Gastroesophageal sphincter (tissue), 4 donors: ENCODE measurements at regions not wholly inside any gene's neighbourhood (a gene's known extent, or its start where the extent isn't known, plus 50 kb on each side); places are given as distances from the start of the nearest gene placed in this dataset.
"Not testable (repeated sequence)": the region's sequence is repeated elsewhere in the genome, so short reads cannot be mapped to it uniquely, and the experiment has no call there.

ENCODE experiments used
- ATAC-seq: fragments of 150-250 bp; one replicate; pipeline ENCODE4 v1.9.1; 2016; ENCODE audit warnings: mild to moderate bottlenecking, moderate library complexity
- H3K27ac ChIP-seq, 4 donors: fragments of 200-600 bp; sonication (generic) in 3 of 4; 1 replicate in 3 of 4; 2 replicates in 1 of 4; pipeline ENCODE4 v1.5.1; 2016 to 2019
- H3K27me3 ChIP-seq: fragments of 200-600 bp; sonication (generic); one replicate; pipeline ENCODE4 v1.5.1; 2019
- H3K36me3 ChIP-seq, 2 donors: fragments of 200-600 bp; sonication (generic); one replicate each; pipeline ENCODE4 v1.5.1; 2019; ENCODE audit warnings: control low read depth in 1 of 2
- H3K4me1 ChIP-seq, 3 donors: fragments of 200-600 bp; sonication (generic); 1 replicate in 2 of 3; 2 replicates in 1 of 3; pipeline ENCODE4 v1.5.1; 2016 to 2019; ENCODE audit warnings: control low read depth in 2 of 3
- H3K4me3 ChIP-seq, 2 donors: fragments of 200-600 bp; sonication (generic); one replicate each; pipeline ENCODE4 v1.5.1; 2019; ENCODE audit warnings: mild to moderate bottlenecking in 1 of 2, moderate library complexity in 1 of 2
- H3K9me3 ChIP-seq, 3 donors: fragments of 200-600 bp; sonication (generic); one replicate each; pipeline ENCODE4 v1.5.1; 2017 to 2019; ENCODE audit warnings: control low read depth in 2 of 3
- CTCF ChIP-seq, 4 experiments: fragments of 200-600 bp in 2 of 4; fragments of 450-650 bp in 2 of 4; sonication (generic) in 1 of 4; IDR thresholded peaks; one replicate each; pipeline ENCODE4 v1.5.1; 2017 to 2019; ENCODE audit warnings: antibody characterized with exemption in 4 of 4, mild to moderate bottlenecking in 2 of 4, moderate library complexity in 2 of 4
- WGBS, 2 donors: methylation state at CpG; one replicate each; pipeline ENCODE4 v1.1.5; 2018; ENCODE audit warnings: low coverage in 1 of 2; 5-methylcytosine and 5-hydroxymethylcytosine counted together

- WGBS, 2 donors, result no CpG with 5 or more reads among the region's 5 CpGs
- not testable (repeated sequence) for ATAC-seq
These were observed 183.7 kb upstream of the AKAP13 start for GRCh38 chr15:85196697-85197096.

GRCh38 chr15:85197582-85197981, 182.8 kb upstream of the AKAP13 start:
- H3K9me3 ChIP-seq, H3K4me3 ChIP-seq, H3K4me1 ChIP-seq, H3K27me3 ChIP-seq, H3K27ac ChIP-seq, ATAC-seq, H3K36me3 ChIP-seq: not testable (repeated sequence)
- no CpG with 5 or more reads among the region's 5 CpGs for WGBS, 2 donors

More at GRCh38 chr15:85196697-85197096, 183.7 kb upstream of the AKAP13 start:
- H3K27ac ChIP-seq, H3K9me3 ChIP-seq, H3K4me3 ChIP-seq, H3K4me1 ChIP-seq, H3K27me3 ChIP-seq, H3K36me3 ChIP-seq: not testable (repeated sequence)

DNA sequence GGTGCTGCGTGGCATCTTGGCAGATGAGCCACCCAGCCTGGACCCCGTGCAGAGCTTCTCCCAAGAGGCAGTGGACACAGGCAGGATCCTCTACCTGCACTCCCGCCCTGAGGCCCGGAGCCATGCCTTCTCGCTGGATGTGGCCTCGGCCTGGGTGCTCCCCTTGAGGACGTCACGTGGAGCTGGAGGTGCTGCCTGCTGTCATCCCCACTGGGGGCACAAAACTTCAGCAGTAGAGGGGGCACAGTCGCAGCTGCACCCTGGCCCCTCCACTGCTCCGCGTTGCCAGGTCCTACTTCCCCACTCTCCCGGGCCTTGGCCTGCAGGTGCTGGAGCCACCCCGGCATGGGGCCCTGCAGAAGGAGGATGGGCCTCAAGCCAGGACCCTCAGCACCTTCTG, 182.0 kb upstream of the AKAP13 start:
- not testable (repeated sequence) for H3K4me3 ChIP-seq, H3K4me1 ChIP-seq, ATAC-seq, H3K36me3 ChIP-seq, H3K27me3 ChIP-seq, H3K9me3 ChIP-seq, H3K27ac ChIP-seq
- no CpG with 5 or more reads among the region's 13 CpGs for WGBS, 2 donors

GRCh38 chr15:85200215-85200614, 180.2 kb upstream of the AKAP13 start:
- TF ChIP-seq CTCF (IDR thresholded peaks at IDR 0.05), result peak in 1 of 4 experiments; percentile 6
- not testable (repeated sequence) for H3K36me3 ChIP-seq, H3K4me3 ChIP-seq, H3K9me3 ChIP-seq, H3K27me3 ChIP-seq, H3K4me1 ChIP-seq, H3K27ac ChIP-seq
- ATAC-seq, result peak; percentile 86
- WGBS, 2 donors, result no CpG with 5 or more reads among the region's 9 CpGs

GRCh38 chr15:85201118-85201793, 179.1 kb upstream of the AKAP13 start:
- not testable (repeated sequence) for H3K4me1 ChIP-seq, H3K27ac ChIP-seq, H3K36me3 ChIP-seq, H3K27me3 ChIP-seq, ATAC-seq, H3K9me3 ChIP-seq, H3K4me3 ChIP-seq
- WGBS, 2 donors, result no CpG with 5 or more reads among the region's 16 CpGs

- H3K9me3 ChIP-seq, H3K4me1 ChIP-seq, H3K4me3 ChIP-seq, ATAC-seq, H3K27ac ChIP-seq, H3K36me3 ChIP-seq, H3K27me3 ChIP-seq: not testable (repeated sequence)
- WGBS, 2 donors, result no CpG with 5 or more reads among the region's 16 CpGs
These were observed 175.9 kb upstream of the AKAP13 start for GRCh38 chr15:85204481-85204880.

- Histone ChIP-seq H3K4me3 (peak overlapping the region; percentile 54 to 82), H3K27ac (peak overlapping the region in 3 of 4 donors; percentile 61 to 79 (median 69))
- not testable (repeated sequence) for H3K27me3 ChIP-seq, H3K36me3 ChIP-seq, H3K9me3 ChIP-seq, ATAC-seq, H3K4me1 ChIP-seq
- 20% methylated on average over 1 of the region's 62 CpGs; no CpG with 5 or more reads in 1 of the 2 donors for WGBS, 2 donors
These were observed 146.5 kb upstream of the AKAP13 start for GRCh38 chr15:85233791-85234325.

DNA sequence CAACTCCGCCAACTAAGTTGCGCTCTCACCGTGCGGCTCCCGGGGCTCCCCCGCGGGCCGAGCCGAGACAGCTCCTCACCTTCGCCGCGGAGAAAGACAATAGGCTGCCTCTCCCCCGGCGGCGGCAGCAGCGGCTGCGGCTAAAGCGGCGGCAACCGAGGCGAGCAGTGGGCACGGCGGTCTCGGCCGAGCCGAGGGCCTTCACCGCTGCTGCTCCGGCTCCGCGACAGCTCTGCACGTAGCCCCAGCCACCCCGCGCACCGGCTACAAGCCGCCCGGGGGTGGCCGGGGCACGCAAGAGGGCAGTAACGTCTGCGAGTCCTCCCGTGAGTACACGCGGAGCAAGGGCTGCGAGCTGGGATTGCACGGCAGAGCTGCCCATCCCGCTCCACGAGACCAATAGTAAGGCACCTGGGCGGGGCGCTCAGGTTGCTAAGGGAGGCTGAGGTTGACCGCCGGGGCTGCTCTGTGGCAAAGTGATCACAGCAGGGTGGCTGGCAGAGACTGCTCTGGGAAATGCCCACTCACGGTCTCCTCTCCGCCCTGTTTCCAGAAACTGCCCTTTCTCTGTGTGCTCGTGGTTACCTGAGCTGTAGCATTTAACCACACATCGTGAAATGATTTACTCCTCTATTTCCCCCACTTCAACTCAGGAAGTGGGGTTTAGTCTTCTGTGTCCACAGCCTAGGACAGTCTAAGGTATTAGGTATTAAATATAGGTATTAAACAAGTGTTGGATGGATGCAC, 145.8 kb upstream of the AKAP13 start:
- Histone ChIP-seq H3K27ac (peak overlapping the region in 1 of 4 donors; percentile 35), H3K4me3 (peak overlapping the region in 1 of 2 donors; percentile 54)
- WGBS, 2 donors, result no CpG with 5 or more reads among the region's 55 CpGs
- H3K4me1 ChIP-seq, H3K36me3 ChIP-seq, H3K9me3 ChIP-seq, ATAC-seq, H3K27me3 ChIP-seq: not testable (repeated sequence)

GRCh38 chr15:85244056-85244455, 136.3 kb upstream of the AKAP13 start:
- H3K4me1 ChIP-seq, H3K27ac ChIP-seq, H3K4me3 ChIP-seq, H3K27me3 ChIP-seq, ATAC-seq, H3K9me3 ChIP-seq, H3K36me3 ChIP-seq: not testable (repeated sequence)
- 0% methylated on average over 1 of the region's 1 CpG; no CpG with 5 or more reads in 1 of the 2 donors for WGBS, 2 donors

GRCh38 chr15:85250938-85251542, 129.4 kb upstream of the AKAP13 start:
- not testable (repeated sequence) for H3K27me3 ChIP-seq, ATAC-seq
- no CpG with 5 or more reads among the region's 8 CpGs for WGBS, 2 donors

GRCh38 chr15:85253196-85253915, 127.0 kb upstream of the AKAP13 start:
- WGBS, 2 donors, result 100% methylated on average over 1 of the region's 15 CpGs; no CpG with 5 or more reads in 1 of the 2 donors
- ATAC-seq, H3K4me3 ChIP-seq, H3K36me3 ChIP-seq, H3K9me3 ChIP-seq, H3K27ac ChIP-seq, H3K27me3 ChIP-seq: not testable (repeated sequence)
- peaks cover 0 to 15% (median 4%) of the 10 kb centered on the region in 3 donors for H3K4me1 ChIP-seq

More at GRCh38 chr15:85250938-85251542, 129.4 kb upstream of the AKAP13 start:
- H3K4me1 ChIP-seq, H3K9me3 ChIP-seq, H3K4me3 ChIP-seq, H3K27ac ChIP-seq, H3K36me3 ChIP-seq: not testable (repeated sequence)

GRCh38 chr15:85254961-85255360, 125.4 kb upstream of the AKAP13 start:
- H3K9me3 ChIP-seq, H3K4me3 ChIP-seq, H3K27me3 ChIP-seq, H3K36me3 ChIP-seq, H3K27ac ChIP-seq, ATAC-seq: not testable (repeated sequence)
- peaks cover 0 to 15% (median 4%) of the 10 kb centered on the region in 3 donors for H3K4me1 ChIP-seq
- 82% methylated on average over 4 of the region's 9 CpGs; no CpG with 5 or more reads in 1 of the 2 donors for WGBS, 2 donors
